ENCODE measurements at regions not wholly inside any gene's neighbourhood (a gene's known extent, or its start where the extent isn't known, plus 50 kb on each side); places are given as distances from the start of the nearest gene placed in this dataset.

DNA sequence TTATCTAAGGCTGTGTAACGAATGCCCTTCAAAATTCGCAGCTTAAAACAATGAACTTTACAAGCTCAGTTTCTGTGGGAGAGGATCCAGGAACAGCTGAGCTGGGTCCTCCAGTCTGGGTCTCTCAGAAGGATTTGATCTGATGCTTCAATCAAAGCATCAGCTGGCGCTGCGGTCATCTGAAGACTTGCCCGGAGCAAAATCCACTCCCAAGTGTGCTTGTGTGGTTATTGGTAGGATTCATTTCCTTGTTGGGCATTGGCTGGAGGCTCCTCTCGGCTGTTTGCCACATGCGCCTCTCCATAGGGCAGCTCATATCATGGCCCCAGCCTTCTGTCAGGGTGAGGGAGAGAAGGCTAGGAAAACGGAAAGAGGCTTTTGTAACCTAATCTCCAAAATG is 269.3 kb upstream of the CHD6 start:
- no peak for DNase-seq (ENCODE audit: extremely low spot score)
- POLR2A ChIA-PET, result no interaction called here
- TF ChIP-seq, protein P1, sequence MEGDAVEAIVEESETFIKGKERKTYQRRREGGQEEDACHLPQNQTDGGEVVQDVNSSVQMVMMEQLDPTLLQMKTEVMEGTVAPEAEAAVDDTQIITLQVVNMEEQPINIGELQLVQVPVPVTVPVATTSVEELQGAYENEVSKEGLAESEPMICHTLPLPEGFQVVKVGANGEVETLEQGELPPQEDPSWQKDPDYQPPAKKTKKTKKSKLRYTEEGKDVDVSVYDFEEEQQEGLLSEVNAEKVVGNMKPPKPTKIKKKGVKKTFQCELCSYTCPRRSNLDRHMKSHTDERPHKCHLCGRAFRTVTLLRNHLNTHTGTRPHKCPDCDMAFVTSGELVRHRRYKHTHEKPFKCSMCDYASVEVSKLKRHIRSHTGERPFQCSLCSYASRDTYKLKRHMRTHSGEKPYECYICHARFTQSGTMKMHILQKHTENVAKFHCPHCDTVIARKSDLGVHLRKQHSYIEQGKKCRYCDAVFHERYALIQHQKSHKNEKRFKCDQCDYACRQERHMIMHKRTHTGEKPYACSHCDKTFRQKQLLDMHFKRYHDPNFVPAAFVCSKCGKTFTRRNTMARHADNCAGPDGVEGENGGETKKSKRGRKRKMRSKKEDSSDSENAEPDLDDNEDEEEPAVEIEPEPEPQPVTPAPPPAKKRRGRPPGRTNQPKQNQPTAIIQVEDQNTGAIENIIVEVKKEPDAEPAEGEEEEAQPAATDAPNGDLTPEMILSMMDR (IDR thresholded peaks at IDR 0.05; ENCODE audit: control extremely low read depth, extremely low read depth, low read depth, missing control alignments), result no peak
- CTCF ChIA-PET, result interaction anchor here (0.9 kb wide), 1 partner anchor 1300 kb away, joined by 3 read pairs; no protein-coding TSS in a partner anchor

DNA sequence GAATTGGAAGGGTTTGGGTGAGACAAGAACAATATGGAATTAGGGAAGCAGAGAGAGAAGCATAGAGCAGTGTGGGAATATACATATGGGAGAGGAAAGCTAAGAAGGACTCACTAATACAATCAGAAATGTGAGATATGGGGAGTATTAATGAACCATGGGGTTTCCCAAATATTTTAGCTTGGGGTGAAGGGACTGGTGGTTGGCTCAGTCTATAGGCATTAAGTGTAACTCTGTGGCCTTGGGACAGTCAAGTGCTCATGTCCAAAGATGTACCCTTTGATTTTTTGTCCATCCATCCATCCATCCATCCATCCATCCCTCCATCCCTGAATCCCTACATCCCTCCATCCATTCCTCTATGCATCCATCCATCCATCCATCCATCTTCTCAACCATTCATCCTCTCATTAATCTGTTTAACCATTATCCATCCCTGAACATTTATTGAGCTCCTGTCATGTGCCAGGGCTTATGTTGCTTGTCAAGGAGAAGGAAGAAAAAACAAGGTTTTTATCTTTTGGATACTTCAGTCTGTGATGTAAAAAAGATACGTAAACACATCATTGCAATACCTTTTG is 263.4 kb upstream of the CHD6 start:
- ChIA-PET CTCF (no interaction called here), POLR2A (no interaction called here)
- no peak for DNase-seq (ENCODE audit: extremely low spot score)
- TF ChIP-seq, protein P1 (IDR thresholded peaks at IDR 0.05; ENCODE audit: control extremely low read depth, extremely low read depth, low read depth, missing control alignments), result no peak

DNA sequence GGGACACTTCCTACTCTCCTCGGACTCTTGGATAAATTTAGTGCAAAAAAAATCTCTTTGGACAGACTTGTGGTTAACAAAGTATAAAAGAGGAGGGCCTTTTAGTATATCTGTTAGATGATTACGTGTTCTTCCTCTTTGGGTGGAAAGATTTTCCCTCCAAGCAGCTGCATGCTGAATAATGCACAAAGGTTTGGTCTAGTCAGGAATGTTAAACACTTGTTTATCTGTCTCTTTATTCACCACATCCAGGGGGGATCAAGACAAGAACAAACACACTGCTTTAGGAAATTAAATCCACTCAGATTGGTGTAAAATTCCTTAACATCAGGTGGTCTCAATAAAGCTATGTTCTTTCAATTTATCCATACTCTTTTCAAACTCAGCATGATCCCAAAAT is 260.9 kb upstream of the CHD6 start:
- ChIA-PET CTCF (interaction anchor here (1.4 kb wide), 1 partner anchor 10 kb away, joined by 4 read pairs; no protein-coding TSS in a partner anchor), POLR2A (no interaction called here)
- TF ChIP-seq, protein P1 (IDR thresholded peaks at IDR 0.05; ENCODE audit: control extremely low read depth, extremely low read depth, low read depth, missing control alignments), result no peak
- DNase-seq (ENCODE audit: extremely low spot score), result no peak

DNA sequence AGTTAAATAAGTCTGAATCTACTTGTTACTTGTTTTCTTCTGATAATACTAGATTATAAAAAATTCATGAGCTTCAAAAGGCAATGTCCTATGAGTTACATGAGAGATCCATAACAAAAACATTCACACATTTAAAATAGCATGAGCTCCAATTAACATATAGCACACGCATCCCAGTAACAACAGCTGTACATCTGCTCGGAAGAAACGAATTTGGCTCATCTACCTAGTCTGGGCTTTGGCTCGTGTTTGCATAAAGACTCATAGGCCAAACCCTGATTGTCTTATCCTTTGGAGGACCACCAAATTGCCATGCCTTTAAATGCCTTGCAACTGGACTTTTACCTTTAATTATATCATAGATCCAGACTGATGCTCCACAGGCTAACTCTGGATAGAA is 259.7 kb upstream of the CHD6 start:
- ChIA-PET POLR2A (no interaction called here), CTCF (no interaction called here)
- no peak for DNase-seq (ENCODE audit: extremely low spot score)
- TF ChIP-seq, protein P1 (IDR thresholded peaks at IDR 0.05; ENCODE audit: control extremely low read depth, extremely low read depth, low read depth, missing control alignments), result no peak

DNA sequence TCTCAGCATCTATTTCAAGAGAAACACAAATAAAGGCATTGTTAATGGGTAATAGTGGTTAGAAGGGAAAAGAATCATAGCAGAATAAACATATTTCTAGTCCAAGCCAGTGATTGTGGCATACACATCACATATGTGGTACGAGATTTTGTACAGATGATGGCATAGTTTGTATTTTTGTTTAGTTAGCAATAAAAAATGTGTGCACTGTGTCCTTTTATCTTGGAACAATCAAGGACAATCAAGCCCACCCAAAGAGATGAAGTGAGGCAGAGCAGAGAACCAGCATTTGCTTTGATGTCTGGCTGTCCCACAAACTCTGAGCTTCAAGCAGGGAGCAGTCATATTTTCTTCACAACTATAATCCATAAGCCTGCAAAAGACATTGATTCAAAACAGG is 256.5 kb upstream of the CHD6 start:
- TF ChIP-seq, protein P1 (IDR thresholded peaks at IDR 0.05; ENCODE audit: control extremely low read depth, extremely low read depth, low read depth, missing control alignments), result no peak
- POLR2A ChIA-PET, result no interaction called here
- DNase-seq (ENCODE audit: extremely low spot score), result no peak
- CTCF ChIA-PET, result no interaction called here

DNA sequence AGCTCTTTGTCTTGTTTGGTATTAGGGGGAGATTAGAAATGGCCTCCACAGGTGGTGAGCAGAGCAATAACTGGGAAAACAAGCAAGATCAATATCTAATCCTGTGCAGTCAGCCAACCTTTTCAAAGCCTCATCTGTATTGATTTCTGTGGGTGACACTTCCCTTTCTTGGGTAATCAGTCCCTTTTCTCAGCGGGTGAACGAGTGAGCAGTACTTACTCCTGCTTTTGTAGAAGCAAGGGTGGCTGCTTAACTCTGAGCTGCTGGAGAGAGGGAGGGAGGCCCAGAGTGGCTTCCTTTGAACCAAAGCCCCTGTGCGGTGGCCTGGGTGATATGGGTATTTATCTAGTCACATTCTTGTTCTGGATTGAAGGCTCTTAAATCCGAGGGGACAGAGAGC is 254.8 kb upstream of the CHD6 start:
- TF ChIP-seq, protein P1 (IDR thresholded peaks at IDR 0.05; ENCODE audit: control extremely low read depth, extremely low read depth, low read depth, missing control alignments), result no peak
- ChIA-PET POLR2A (no interaction called here), CTCF (no interaction called here)
- no peak for DNase-seq (ENCODE audit: extremely low spot score)

Measured in GM10248 (cell line).